ENCODE measurements at regions not wholly inside any gene's neighbourhood (a gene's known extent, or its start where the extent isn't known, plus 50 kb on each side); places are given as distances from the start of the nearest gene placed in this dataset.

DNA sequence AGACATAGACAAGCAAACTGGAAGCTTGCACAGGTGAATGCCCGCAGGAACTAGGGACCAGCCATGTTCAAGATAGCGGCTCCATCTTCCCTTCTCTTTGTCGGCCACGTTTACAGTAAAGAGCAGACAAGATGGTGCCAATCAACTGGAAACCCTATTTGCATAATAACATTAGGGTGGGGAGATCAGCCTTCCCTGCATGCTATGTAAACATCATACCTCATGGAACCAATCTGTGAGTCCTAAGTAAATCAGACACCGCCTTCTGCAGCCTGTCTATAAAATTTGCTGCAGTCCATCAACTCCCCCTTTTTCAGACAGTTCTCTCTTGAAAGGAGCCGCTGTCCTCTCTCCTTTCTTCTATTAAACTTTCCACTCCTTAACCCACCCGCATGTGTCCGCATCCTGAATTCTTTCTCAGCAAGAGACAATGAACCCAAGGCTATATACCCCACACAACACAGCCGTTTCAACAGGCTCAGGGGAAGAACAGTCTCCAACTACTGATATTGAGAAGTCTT, 384.4 kb downstream of the EIPR1 start:
- TF ChIP-seq, protein P1, sequence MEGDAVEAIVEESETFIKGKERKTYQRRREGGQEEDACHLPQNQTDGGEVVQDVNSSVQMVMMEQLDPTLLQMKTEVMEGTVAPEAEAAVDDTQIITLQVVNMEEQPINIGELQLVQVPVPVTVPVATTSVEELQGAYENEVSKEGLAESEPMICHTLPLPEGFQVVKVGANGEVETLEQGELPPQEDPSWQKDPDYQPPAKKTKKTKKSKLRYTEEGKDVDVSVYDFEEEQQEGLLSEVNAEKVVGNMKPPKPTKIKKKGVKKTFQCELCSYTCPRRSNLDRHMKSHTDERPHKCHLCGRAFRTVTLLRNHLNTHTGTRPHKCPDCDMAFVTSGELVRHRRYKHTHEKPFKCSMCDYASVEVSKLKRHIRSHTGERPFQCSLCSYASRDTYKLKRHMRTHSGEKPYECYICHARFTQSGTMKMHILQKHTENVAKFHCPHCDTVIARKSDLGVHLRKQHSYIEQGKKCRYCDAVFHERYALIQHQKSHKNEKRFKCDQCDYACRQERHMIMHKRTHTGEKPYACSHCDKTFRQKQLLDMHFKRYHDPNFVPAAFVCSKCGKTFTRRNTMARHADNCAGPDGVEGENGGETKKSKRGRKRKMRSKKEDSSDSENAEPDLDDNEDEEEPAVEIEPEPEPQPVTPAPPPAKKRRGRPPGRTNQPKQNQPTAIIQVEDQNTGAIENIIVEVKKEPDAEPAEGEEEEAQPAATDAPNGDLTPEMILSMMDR (IDR thresholded peaks at IDR 0.05; ENCODE audit: low read depth, low read length, missing control alignments), result no peak
- DNase-seq (ENCODE audit: low read depth), result no peak
- in situ Hi-C loops (cut with HindIII; ENCODE audit: low sequenced_read_pairs), result no loop called here
- H3K4me3 ChIP-seq (ENCODE audit: low read depth, low read length), result no peak overlapping the region

DNA sequence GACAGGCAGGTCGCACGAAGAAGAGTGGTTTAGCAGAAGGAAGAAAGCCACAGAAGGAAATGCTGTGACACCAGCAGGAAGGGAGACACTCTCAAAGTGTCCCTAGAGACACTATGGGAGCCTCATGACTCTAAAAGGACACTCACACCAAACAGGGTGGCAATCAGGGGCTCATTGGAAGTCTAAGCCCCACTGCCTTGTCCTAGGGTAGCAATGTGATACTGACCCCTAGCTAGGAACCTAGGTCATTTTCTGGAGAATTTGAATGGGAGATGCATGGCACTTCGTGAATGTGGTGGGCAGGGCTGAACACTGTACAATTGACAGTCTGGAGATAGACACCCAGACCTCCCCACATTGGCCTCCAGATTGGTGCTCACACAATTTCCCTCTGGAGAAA, 385.0 kb downstream of the EIPR1 start:
- DNase-seq (ENCODE audit: low read depth), result no peak
- no peak overlapping the region for H3K4me3 ChIP-seq (ENCODE audit: low read depth, low read length)
- in situ Hi-C loops (cut with HindIII; ENCODE audit: low sequenced_read_pairs), result no loop called here

DNA sequence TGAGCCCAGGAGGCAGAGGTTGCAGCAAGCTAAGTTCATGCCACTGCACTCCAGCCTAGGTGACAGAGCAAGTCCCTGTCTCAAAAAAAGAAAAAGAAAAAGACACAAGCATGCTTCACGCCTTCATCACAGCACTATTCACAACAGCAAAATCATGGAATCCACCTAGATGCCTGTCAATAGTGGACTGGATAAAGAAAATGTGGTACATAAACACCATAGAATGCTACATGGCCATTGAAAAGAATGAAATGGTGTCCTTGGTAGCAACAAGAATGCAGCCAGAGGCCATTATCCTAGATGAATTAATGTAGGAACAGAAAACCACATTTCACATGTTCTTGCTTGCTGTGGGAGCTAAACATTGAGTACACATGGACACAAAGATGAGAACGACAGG, 392.6 kb downstream of the EIPR1 start:
- TF ChIP-seq, protein P1 (IDR thresholded peaks at IDR 0.05; ENCODE audit: low read depth, low read length, missing control alignments), result no peak

More for the DNA sequence above, 385.0 kb downstream of the EIPR1 start:
- TF ChIP-seq, protein P1 (IDR thresholded peaks at IDR 0.05; ENCODE audit: low read depth, low read length, missing control alignments), result no peak

DNA sequence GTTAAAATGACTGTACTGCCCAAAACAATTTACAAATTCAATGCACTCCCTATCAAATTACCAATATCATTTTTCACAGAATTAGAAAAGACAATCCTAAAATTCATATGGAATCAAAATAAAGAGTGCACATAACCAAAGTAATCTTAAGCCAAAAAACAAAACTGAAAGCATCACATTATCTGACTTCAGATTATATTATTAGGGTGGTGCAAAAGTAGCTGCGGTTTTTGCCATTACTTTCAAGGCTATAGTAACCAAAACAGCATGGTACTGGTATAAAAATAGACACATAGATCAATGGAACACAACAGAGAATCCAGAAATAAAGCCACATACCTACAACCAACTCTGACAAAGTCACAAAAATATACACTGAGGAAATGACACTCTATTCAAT, 396.6 kb downstream of the EIPR1 start:
- in situ Hi-C loops (cut with HindIII; ENCODE audit: low sequenced_read_pairs), result no loop called here
- no peak overlapping the region for H3K4me3 ChIP-seq (ENCODE audit: low read depth, low read length)
- TF ChIP-seq, protein P1 (IDR thresholded peaks at IDR 0.05; ENCODE audit: low read depth, low read length, missing control alignments), result no peak
- DNase-seq (ENCODE audit: low read depth), result no peak

More for the DNA sequence above, 392.6 kb downstream of the EIPR1 start:
- no peak overlapping the region for H3K4me3 ChIP-seq (ENCODE audit: low read depth, low read length)
- in situ Hi-C loops (cut with HindIII; ENCODE audit: low sequenced_read_pairs), result no loop called here
- no peak for DNase-seq (ENCODE audit: low read depth)

DNA sequence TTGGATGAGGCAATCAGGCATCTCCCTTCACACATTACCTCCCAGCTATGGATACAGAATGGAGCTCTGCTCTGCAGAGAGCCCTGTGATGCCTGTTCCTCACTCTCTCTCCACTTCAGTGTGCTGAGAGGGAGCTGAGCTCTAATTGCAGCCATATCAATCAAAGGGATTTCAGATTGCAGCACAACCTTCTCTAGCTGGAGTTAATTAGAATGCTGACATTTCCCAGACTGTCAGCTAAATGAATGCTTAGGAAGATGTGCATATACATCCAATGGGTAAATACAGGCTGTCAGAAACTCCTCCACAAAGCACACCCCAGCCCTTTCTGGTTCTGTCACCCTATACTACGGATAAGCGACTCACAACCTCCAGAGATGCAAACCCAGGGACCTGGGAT, 402.6 kb downstream of the EIPR1 start:
- DNase-seq (ENCODE audit: low read depth), result no peak
- no peak overlapping the region for H3K4me3 ChIP-seq (ENCODE audit: low read depth, low read length)
- TF ChIP-seq, protein P1 (IDR thresholded peaks at IDR 0.05; ENCODE audit: low read depth, low read length, missing control alignments), result no peak
- in situ Hi-C loops (cut with HindIII; ENCODE audit: low sequenced_read_pairs), result no loop called here

DNA sequence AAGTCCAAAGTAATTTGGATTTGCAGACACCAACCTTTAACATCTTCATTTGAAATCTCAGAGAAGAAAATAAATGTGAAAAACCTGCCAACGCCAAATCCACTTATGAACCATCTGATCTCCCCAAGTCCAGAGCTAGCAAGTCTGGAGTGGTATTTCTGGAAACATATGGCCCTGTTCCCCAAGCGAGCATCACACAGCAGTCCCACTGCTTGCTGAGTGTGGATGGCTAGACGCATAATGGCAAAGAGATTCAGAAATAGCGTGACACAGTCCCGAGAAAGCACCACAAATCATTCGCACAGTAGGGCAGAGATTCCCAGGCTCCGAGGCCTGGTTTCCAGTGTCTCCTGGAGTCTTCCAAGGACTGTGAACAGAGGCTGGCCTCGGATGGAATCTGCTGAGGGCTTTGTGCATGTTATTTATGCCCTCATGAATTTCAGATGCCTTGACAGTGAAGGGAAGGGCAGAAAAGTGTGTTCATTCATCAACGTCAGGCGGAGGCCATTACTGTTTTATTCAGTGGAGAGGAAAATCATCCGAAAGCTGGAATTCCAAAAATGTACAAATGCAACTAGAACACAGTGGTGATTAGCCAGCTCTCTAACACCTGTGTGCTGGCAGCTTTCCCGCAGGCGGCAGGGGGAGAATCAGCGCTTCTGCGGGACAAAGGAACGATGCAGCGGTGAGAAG, 417.0 kb downstream of the EIPR1 start:
- TF ChIP-seq, protein P1 (IDR thresholded peaks at IDR 0.05; ENCODE audit: low read depth, low read length, missing control alignments), result no peak
- H3K4me3 ChIP-seq (ENCODE audit: low read depth, low read length), result no peak overlapping the region
- in situ Hi-C loops (cut with HindIII; ENCODE audit: low sequenced_read_pairs), result no loop called here
- no peak for DNase-seq (ENCODE audit: low read depth)

Measured in astrocyte of the cerebellum (primary cell).